Endothelial cell of umbilical vein (primary cell): ENCODE measurements at regions not wholly inside any gene's neighbourhood (a gene's known extent, or its start where the extent isn't known, plus 50 kb on each side); places are given as distances from the start of the nearest gene placed in this dataset.

ENCODE experiments used
- EZH2 ChIP-seq: IDR thresholded peaks from 2 replicates; pipeline ENCODE4 v1.6.1; 2012; ENCODE audit warnings: borderline replicate concordance, low read depth, mild to moderate bottlenecking, moderate library complexity, low read length, inconsistent platforms; ENCODE audit not compliant: severe bottlenecking
- MYC ChIP-seq: IDR thresholded peaks from one replicate; pipeline ENCODE4 v1.6.1; 2011; ENCODE audit warnings: mild to moderate bottlenecking, low read depth, low read length
- POLR2A ChIP-seq: IDR thresholded peaks from 2 replicates; pipeline ENCODE4 v1.6.1; 2012; ENCODE audit warnings: low read depth, mild to moderate bottlenecking, control low read depth, low read length
- POLR2AphosphoS5 ChIP-seq: IDR thresholded peaks from 2 replicates; pipeline ENCODE4 v1.6.1; 2012; ENCODE audit warnings: low read depth, mild to moderate bottlenecking, control low read depth, low read length, moderate library complexity; ENCODE audit not compliant: insufficient read depth
- TF ChIP-seq, protein P1 (sequence below), 2 donors: IDR thresholded peaks; 1 replicate in 1 of 2; 2 replicates in 1 of 2; pipeline ENCODE4 v1.5.1; 2011; ENCODE audit warnings: low read length in 2 of 2, mild to moderate bottlenecking in 2 of 2, moderate library complexity in 2 of 2, control low read depth in 1 of 2, inconsistent platforms in 1 of 2, low read depth in 1 of 2; ENCODE audit not compliant: insufficient read depth in 1 of 2; ENCODE audit errors: extremely low read depth in 1 of 2

DNA sequence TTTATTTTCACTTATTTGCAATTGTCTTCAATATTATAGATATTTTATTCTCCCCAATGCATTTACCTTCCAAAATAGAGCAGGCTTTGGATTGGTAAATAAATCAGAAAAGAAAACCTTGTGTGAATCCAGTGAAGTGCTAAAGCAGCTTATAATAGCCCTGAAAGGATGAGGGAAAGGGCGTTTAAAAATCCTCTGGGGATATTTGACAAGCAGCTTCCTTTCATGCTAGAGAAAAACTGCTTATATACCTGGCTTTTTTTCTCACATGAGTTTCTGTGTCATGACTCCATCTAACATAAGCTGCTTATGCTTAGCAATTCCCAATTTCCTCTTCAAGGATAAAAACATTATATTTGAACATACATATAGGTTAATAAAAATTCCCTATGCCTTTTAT, 221.6 kb upstream of the SEMA3E start:
- TF ChIP-seq, protein P1, sequence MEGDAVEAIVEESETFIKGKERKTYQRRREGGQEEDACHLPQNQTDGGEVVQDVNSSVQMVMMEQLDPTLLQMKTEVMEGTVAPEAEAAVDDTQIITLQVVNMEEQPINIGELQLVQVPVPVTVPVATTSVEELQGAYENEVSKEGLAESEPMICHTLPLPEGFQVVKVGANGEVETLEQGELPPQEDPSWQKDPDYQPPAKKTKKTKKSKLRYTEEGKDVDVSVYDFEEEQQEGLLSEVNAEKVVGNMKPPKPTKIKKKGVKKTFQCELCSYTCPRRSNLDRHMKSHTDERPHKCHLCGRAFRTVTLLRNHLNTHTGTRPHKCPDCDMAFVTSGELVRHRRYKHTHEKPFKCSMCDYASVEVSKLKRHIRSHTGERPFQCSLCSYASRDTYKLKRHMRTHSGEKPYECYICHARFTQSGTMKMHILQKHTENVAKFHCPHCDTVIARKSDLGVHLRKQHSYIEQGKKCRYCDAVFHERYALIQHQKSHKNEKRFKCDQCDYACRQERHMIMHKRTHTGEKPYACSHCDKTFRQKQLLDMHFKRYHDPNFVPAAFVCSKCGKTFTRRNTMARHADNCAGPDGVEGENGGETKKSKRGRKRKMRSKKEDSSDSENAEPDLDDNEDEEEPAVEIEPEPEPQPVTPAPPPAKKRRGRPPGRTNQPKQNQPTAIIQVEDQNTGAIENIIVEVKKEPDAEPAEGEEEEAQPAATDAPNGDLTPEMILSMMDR (IDR thresholded peaks at IDR 0.05; ENCODE audit: extremely low read depth in 1 of 2, insufficient read depth in 1 of 2, low read depth in 1 of 2, low read length in 2 of 2) = no peak
- TF ChIP-seq POLR2A = no peak
- TF ChIP-seq MYC = no peak
- TF ChIP-seq POLR2AphosphoS5 = no peak
- no peak for TF ChIP-seq EZH2
